Endodermal cell (in vitro differentiated cells): ENCODE measurements at regions not wholly inside any gene's neighbourhood (a gene's known extent, or its start where the extent isn't known, plus 50 kb on each side); places are given as distances from the start of the nearest gene placed in this dataset.

Experiments used
- DNase-seq: peaks from one replicate; pipeline ENCODE4 v3.0.0-alpha.2; 2017
- H3K27ac ChIP-seq: 2 replicates; pipeline ENCODE4 v1.5.1; 2013; ENCODE audit warnings: mild to moderate bottlenecking, low read depth, low read length, moderate library complexity
- H3K27me3 ChIP-seq: 2 replicates; pipeline ENCODE4 v1.6.1; 2013; ENCODE audit warnings: mild to moderate bottlenecking, low read length, moderate library complexity; ENCODE audit not compliant: insufficient read depth, control insufficient read depth, poor library complexity, severe bottlenecking
- H3K36me3 ChIP-seq: 2 replicates; pipeline ENCODE4 v1.7.0; 2013; ENCODE audit warnings: mild to moderate bottlenecking, low read length, moderate library complexity; ENCODE audit not compliant: control insufficient read depth, insufficient read depth
- H3K4me1 ChIP-seq: one replicate; pipeline ENCODE4 v1.7.0; 2013; ENCODE audit warnings: low read length; ENCODE audit not compliant: control insufficient read depth, insufficient read depth
- H3K4me3 ChIP-seq: 2 replicates; pipeline ENCODE4 v1.5.1; 2013; ENCODE audit warnings: mild to moderate bottlenecking, low read length, moderate library complexity
- H3K9ac ChIP-seq: 2 replicates; pipeline ENCODE4 v1.6.1; 2013; ENCODE audit warnings: mild to moderate bottlenecking, low read length, moderate library complexity; ENCODE audit not compliant: poor library complexity, severe bottlenecking; ENCODE audit errors: extremely low read depth
- H3K9me3 ChIP-seq: 2 replicates; pipeline ENCODE4 v1.6.1; 2013; ENCODE audit warnings: mild to moderate bottlenecking, low read length, moderate library complexity; ENCODE audit not compliant: control insufficient read depth
- H3K27ac Mint-ChIP-seq: 2 replicates; pipeline ENCODE4 v1.8.0; 2020; ENCODE audit warnings: mixed read lengths
- H3K27me3 Mint-ChIP-seq: 2 replicates; pipeline ENCODE4 v1.8.0; 2021; ENCODE audit warnings: mild to moderate bottlenecking, mixed read lengths; ENCODE audit not compliant: insufficient read depth
- H3K36me3 Mint-ChIP-seq: 2 replicates; pipeline ENCODE4 v1.8.0; 2020; ENCODE audit warnings: low read depth, mixed read lengths
- H3K4me1 Mint-ChIP-seq: 2 replicates; pipeline ENCODE4 v1.8.0; 2020; ENCODE audit warnings: mixed read lengths
- H3K4me3 Mint-ChIP-seq: 2 replicates; pipeline ENCODE4 v1.8.0; 2020; ENCODE audit warnings: mild to moderate bottlenecking, moderate library complexity, mixed read lengths
- H3K9me3 Mint-ChIP-seq: 2 replicates; pipeline ENCODE4 v1.8.0; 2020; ENCODE audit warnings: mild to moderate bottlenecking, mixed read lengths
- CTCF ChIP-seq: fragments of 200-600 bp; sonication (generic); conservative IDR thresholded peaks from 2 replicates; pipeline ENCODE4 v1.5.0; 2021; ENCODE audit warnings: antibody characterized with exemption, mild to moderate bottlenecking
- whole genome bisulfite sequencing, 2 experiments: methylation state at CpG; one replicate each; pipeline versions ENCODE4 v1.1.5 to v1.1.7; 2013; ENCODE audit warnings: missing lambda C conversion rate in 2 of 2, mixed read lengths in 1 of 2; ENCODE audit not compliant: insufficient coverage in 1 of 2, insufficient read length in 1 of 2; 5-methylcytosine and 5-hydroxymethylcytosine counted together

GRCh38 chr20:33908336-33908735 is 85.4 kb upstream of the RALY start:
- H3K4me3 Mint-ChIP-seq, result no peak overlapping the region
- H3K9me3 Mint-ChIP-seq, result peaks cover under 1% of the 10 kb centered on the region
- H3K27ac Mint-ChIP-seq, result peak overlapping the region; percentile 16
- H3K27me3 Mint-ChIP-seq, result no peaks in the 10 kb centered on the region
- H3K36me3 Mint-ChIP-seq, result no peaks in the 10 kb centered on the region
- no peak for TF ChIP-seq CTCF
- Histone ChIP-seq H3K36me3 (no peaks in the 10 kb centered on the region), H3K27ac (no peak overlapping the region), H3K4me3 (no peak overlapping the region), H3K9me3 (no peaks in the 10 kb centered on the region), H3K9ac (no peak overlapping the region), H3K27me3 (no peaks in the 10 kb centered on the region), H3K4me1 (peaks cover 9% of the 10 kb centered on the region)
- peaks cover 14% of the 10 kb centered on the region for H3K4me1 Mint-ChIP-seq
- no peak for DNase-seq
- 78 to 84% methylated on average over 3 to 6 of the region's 6 CpGs for WGBS, 2 experiments

DNA sequence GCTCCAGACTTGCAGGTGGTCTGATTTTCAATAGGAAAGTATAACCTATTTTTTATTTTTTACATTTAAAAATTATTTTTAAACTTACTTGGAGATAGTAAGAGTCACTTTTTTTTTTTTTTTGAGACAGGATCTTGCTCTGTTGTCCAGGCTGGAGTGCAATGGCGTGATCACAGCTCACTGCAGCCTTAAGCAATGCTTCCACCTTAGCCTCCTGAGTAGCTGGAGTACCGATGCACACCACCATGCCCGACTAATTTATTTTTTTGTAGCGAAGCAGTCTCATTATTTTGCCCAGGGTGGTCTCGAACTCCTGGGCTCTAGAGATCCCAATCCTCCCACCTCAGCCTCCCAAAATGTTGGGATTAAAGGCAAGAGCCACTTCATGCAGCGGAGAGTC is 84.8 kb upstream of the RALY start:
- H3K9me3 ChIP-seq, result no peaks in the 10 kb centered on the region
- Mint-ChIP-seq H3K4me1 (peaks cover 14% of the 10 kb centered on the region), H3K27ac (no peak overlapping the region), H3K4me3 (no peak overlapping the region), H3K9me3 (no peaks in the 10 kb centered on the region), H3K27me3 (no peaks in the 10 kb centered on the region), H3K36me3 (no peaks in the 10 kb centered on the region)
- no peak overlapping the region for H3K9ac ChIP-seq
- H3K4me1 ChIP-seq, result peaks cover 9% of the 10 kb centered on the region
- TF ChIP-seq CTCF, result no peak
- no peak overlapping the region for H3K27ac ChIP-seq
- DNase-seq, result no peak
- 99 to 100% methylated on average over 3 to 6 of the region's 6 CpGs for WGBS, 2 experiments
- no peaks in the 10 kb centered on the region for H3K27me3 ChIP-seq
- H3K4me3 ChIP-seq, result no peak overlapping the region
- H3K36me3 ChIP-seq, result no peaks in the 10 kb centered on the region

DNA sequence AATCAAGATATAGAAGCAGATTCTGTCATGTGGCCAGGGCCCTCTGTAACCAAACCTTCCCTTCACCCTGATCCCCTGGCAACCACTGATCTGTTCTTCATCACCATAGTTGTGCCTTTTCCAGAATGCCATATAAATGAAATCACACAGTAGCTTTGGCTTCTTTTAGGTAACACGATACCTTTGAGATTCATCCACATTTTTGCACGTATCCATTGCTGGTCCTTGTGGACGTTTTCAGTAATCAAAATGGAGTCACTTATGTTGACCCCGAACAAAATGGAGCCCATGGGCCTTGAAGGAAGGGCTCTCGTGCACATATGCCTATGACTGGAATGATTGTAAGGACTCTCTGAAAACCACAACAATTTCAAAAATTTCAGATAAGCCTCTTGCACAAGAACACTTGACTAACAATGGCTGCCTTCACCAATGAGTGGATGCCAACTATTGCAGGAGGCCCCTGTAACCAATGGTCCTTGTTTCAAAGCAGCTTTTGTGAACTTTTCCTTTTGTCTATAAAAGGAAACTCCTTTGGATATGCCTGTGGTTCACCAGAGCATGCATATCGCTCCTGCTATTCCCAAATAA is 84.3 kb upstream of the RALY start:
- Histone ChIP-seq H3K4me3 (no peak overlapping the region), H3K36me3 (no peaks in the 10 kb centered on the region), H3K9ac (no peak overlapping the region), H3K27me3 (no peaks in the 10 kb centered on the region), H3K27ac (no peak overlapping the region), H3K4me1 (peaks cover 9% of the 10 kb centered on the region), H3K9me3 (no peaks in the 10 kb centered on the region)
- no peaks in the 10 kb centered on the region for H3K27me3 Mint-ChIP-seq
- no peaks in the 10 kb centered on the region for H3K36me3 Mint-ChIP-seq
- DNase-seq, result no peak
- H3K27ac Mint-ChIP-seq, result no peak overlapping the region
- peaks cover 14% of the 10 kb centered on the region for H3K4me1 Mint-ChIP-seq
- H3K9me3 Mint-ChIP-seq, result no peaks in the 10 kb centered on the region
- WGBS, 2 experiments, result 92 to 95% methylated on average over 4 to 5 of the region's 6 CpGs
- no peak for TF ChIP-seq CTCF
- no peak overlapping the region for H3K4me3 Mint-ChIP-seq
